Left colon (tissue), 2 donors: ENCODE measurements at regions not wholly inside any gene's neighbourhood (a gene's known extent, or its start where the extent isn't known, plus 50 kb on each side); places are given as distances from the start of the nearest gene placed in this dataset.

ENCODE experiments used
- ATAC-seq: fragments of 200-7000 bp; cut with Tn5 transposase; one replicate; pipeline ENCODE4 v1.9.1; 2020; ENCODE audit warnings: mild to moderate bottlenecking, moderate library complexity
- DNase-seq, 2 donors: peaks; one replicate each; pipeline ENCODE4 v3.0.0-alpha.2; 2020
- intact Hi-C, 2 donors: fragments of 100-400 bp; cut with DNase I in 1 of 2; cut with micrococcal nuclease in 1 of 2; formaldehyde crosslinking; loops; one replicate each; pipeline versions ENCODE4 v1.11.2 to v1.14.0; 2022; cut with DNase I, micrococcal nuclease
- donor health status: DM: no; HTN: no; CAD: no.
- donor health status: DM: yes; HTN: yes; CAD: no.

DNA sequence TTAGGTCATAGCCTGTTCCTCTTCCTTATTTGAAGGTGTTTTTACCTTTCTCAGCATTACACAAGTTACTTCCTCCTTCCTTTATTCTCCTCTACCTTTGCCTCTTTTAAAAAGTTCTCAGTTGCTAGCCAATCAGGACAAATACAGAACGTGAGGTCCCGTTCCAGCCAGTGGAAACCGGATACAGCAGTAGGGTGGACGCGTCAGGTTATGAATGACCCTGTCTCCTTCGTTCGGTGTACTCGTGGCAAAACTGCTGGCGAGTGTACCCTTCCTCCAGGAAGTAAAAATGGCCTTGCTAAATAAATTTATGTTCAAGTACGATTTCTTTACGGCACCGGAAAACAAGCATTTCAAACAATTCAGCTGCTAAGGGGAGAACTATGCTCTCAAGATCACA, 77.0 kb upstream of the MLN start:
- peak; percentile 51 to 71 for DNase-seq
- ATAC-seq = peak; percentile 20

DNA sequence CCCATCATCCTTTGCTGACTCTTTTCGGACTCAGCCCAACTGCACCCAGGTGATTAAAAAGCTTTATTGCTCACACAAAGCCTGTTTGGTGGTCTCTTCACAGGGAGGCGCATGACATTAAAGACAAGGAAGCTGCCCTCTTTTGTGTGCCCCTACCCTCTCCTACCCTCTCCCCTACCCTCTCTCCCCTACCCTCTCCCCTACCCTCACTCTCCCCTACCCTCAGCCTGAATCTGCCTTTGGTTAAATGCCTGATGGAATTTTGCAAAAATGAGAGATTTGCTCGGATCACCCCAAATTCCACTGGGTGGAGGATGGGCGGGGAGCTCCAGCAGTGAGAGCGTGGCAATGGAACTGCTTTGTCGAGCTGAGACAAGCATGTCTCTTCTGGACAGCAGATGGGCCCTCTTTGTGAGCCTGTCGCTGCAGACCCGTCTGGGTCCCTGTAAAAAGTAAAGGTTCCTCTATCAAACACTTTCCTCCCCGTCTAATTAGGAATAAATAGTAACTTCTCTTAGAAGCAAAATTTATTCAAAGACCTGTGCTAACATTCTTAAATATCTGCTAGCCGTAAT, 76.4 kb upstream of the MLN start:
- ATAC-seq (no peak), DNase-seq (no peak)
- intact Hi-C loops = no loop called here

More for the DNA sequence above, 77.0 kb upstream of the MLN start:
- intact Hi-C loops = no loop called here

DNA sequence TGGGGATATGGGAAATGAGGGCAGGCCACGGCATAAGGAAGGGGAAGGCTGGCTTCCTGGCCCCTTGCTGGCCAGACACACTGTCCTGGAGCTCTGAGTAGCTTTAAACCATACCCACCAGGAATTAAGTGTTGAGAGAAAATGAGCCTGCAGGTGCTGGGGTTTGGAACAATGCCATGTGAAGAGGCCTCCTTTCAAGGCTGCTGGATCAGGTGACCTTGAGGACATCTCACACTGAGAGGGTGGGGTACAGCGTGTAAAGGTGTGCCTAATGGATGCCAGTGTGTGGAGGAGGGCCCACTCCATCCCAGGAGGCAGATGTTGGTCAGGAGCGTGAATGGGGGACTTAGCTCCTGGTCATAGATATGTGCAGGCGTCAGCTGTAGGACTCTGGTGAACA, 74.8 kb upstream of the MLN start:
- intact Hi-C loops = no loop called here
- no peak for DNase-seq
- no peak for ATAC-seq

- no peak for DNase-seq
- intact Hi-C loops = no loop called here
- ATAC-seq = no peak
Measured at GRCh38 chr6:33877982-33878535, 74.3 kb upstream of the MLN start.

- intact Hi-C loops = no loop called here
- no peak for ATAC-seq
Measured at GRCh38 chr6:33875696-33876095, 71.9 kb upstream of the MLN start.

DNA sequence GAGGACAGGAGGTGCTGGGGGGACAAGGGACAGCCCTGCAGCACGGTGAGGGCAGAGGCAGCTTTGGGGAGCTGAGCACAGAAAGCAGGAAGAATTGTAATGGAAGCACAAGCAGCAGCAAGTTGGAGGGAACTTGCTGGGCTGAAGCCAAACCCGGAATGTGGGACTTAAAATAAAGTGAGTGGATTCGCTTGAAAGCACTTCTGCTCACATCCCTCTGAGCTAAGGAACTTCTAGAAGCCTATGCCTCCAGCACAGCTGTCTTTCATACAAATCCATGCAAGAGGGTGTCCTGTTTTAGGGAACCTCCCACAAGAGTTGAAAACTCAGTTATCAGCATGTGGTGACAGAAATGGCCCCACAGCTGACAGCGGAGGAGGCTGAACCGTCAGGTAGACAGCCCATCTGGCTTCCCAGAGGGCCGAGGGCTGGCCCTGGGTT, 71.4 kb upstream of the MLN start:
- intact Hi-C loops = no loop called here
- no peak for ATAC-seq
- no peak for DNase-seq

More at GRCh38 chr6:33875696-33876095, 71.9 kb upstream of the MLN start:
- DNase-seq = no peak

DNA sequence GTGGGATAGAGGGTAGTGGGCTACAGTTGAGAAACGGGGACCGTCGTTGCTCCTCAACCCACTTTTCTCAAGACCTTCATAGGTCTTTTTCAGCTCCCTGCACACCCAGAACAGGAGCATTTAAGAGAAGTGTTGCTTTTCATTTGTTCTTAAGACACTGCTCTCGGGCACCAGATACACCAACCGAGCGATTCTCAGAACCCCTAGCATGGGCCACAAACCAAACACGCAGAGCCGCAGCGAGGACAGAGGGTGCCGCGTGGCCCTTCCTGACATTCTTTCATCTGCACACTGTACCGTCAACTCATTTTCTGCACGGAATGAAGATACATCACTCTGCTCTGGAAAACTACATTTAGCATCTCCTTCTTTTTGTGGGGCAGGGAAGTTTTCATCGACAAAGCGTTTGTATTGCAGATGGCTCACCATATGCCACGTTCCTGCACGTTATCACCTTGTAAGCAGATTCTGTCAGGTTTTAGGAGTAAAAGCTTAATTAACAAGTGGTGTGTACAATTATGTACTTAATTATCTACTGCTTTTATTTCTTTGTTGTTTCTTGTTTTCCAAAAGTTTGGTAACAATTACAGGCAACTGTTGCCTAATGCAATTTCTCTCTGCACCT, 70.4 kb upstream of the MLN start:
- no peak for DNase-seq
- no peak for ATAC-seq
- intact Hi-C loops = no loop called here

GRCh38 chr6:33872761-33873160, 69.0 kb upstream of the MLN start:
- no peak for DNase-seq
- intact Hi-C loops = no loop called here
- ATAC-seq = no peak

GRCh38 chr6:33869826-33870423, 66.1 kb upstream of the MLN start:
- no peak for ATAC-seq
- DNase-seq = no peak
- intact Hi-C loops = no loop called here

DNA sequence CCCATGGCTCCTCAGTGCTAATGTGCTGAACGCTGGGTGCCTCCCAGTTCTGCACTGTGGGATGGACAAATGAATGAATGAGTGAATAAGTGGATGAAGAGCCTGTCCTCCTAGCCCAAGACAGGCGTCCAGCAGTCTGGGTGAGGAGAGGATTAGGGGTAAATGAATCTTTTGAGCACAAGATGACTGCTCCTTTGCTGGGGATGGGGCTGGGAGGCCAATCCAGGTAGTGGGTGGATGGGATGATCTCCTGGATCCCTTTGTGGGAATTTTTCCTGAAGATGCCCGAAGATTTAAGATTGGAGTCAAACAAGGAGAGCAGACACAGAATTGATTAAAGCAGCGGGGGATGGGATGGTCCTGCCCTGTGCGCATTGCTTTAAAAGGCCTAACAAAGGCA, 65.3 kb upstream of the MLN start:
- ATAC-seq (no peak), DNase-seq (no peak)
- intact Hi-C loops = no loop called here

DNA sequence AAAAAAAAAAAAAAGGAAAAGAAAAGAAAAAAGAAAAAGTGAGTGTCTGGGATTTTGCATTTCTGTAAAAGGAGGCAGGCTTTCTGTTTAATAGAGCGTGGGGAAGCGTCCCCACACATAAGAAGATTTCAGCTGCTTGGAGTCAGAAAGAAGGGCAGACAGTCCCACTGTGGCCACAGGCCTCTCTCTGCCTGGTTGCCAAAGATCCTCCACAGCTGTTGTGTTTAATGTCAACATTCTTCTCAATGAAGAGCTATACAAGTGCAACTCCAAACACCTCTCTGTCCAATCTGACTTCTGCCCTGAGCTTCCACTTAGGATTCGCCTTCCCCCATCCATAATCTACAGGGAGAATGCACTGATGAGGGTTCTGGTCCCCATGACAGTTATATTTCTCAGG, 64.3 kb upstream of the MLN start:
- intact Hi-C loops = no loop called here
- ATAC-seq (no peak), DNase-seq (no peak)

DNA sequence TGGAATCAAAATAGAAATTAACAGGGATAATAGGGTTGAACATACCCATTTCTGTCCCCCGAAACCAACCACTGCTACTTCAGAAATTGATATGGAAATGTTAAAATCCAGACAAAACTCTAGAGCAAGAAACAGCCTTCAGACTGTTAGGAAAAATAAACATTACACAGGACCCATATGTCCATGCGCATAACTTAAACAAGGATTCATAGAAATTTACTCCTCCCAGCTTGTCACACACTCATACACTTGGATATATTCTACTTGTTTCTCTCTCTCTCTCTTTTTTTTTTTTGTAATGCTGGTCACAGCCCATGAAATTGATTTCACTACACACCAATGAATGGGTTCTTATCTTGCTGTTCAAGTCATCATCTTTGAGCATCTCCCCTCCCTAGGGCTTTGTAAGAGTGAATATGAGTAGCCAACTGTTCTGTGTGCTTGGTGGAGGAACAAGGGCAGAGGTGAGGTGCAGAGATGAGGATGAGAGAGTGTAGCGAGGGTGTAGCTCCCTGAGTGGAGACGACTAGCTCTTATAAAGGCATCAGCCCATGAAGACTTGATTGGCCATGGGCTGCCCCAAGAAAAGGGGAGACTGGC, 61.8 kb upstream of the MLN start:
- intact Hi-C loops = no loop called here
- no peak for ATAC-seq
- DNase-seq = no peak

DNA sequence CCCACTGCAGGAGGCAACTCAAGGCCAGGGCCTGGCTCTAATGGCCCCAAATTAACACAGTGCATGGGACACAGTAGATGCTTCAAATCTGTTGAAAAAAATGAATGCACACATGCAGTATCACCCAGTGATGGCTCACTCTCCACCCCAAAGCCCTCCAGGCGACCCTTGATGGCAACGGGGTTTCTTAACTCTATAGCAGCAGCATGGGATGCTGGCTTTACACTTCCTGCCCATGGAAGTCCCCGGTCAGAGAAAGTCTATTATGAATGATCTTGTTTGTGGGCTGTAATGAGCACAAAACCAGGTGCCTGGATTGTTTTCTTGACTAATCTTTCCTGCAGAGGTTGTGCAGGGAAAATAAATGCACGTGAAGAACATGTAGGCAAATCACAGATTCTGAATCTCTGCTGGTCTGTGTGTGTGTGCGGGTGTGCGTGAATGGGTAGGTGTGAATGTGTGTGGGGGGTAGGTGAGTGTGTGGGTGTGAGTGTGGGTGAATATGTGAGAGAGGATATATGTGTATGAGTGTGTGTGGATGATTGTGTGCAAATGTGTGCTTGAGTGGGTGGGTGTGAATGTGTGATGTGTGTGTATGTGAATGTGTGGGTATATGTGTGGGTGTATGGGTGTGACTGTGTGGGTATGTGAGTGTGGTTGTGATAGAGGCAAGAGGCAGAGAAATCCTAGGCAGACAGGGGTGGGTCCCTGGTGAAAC, 60.1 kb upstream of the MLN start:
- intact Hi-C loops = no loop called here
- DNase-seq (no peak), ATAC-seq (no peak)

- ATAC-seq = no peak
- intact Hi-C loops = no loop called here
- DNase-seq = no peak
Measured at GRCh38 chr6:33863084-33863483, 59.3 kb upstream of the MLN start.

DNA sequence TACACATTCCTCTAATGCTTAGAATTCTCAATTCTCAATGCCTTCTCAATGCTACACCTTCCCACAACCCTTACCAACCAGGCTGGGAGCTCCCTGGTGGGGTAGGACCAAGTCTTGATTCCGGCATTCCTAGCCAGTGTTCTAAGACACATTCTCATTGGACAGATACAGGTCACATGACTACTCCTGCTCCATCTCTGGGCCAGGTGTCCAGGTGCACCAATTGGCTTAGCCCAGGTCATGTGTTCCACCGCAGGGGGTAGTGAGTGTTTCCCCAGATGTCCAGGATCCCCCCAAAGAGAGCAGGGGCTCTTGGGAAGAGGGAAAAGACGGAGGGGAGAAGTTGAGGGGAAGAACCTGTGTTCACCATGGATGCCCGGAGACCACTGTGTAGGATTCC, 58.7 kb upstream of the MLN start:
- ATAC-seq (no peak), DNase-seq (no peak)
- intact Hi-C loops = no loop called here

- DNase-seq (no peak), ATAC-seq (no peak)
- intact Hi-C loops = no loop called here
Measured at GRCh38 chr6:33861722-33862121, 57.9 kb upstream of the MLN start.

DNA sequence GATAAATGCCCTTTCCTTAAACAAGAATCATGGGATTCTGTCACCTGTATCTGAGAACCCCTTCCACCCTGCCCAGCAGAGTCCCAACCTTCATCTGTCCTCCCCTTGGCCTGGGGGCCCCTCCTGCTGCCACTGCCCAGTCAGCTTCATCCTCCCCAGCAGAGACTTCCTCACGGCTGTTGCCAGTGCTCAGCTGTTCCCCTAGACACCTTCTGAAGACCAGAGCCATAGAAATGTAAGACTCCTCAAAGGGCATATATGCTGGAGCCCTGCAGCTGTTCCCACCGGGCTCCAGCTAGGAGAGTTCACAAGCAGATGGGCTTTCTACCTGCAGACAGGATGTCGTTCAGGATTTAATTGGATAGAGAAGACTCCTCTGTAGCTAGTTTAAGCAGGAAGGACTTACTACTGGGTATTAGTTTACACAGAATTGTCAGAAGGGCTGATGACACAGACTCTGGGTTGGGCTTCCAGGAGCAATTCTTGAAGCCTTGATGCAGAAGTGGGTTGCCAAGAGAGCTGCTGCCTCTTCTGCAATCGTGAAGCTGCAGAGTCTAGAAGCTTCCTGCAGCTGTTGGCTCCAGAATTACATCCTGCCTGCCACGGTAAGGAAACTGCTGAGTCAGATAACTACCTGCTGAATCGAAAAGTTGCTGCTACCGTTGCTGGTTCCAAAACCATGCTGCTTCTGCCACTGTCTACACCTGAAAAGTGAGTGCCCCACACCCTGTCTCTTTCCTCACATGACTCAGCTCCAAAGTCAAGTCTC, 57.1 kb upstream of the MLN start:
- intact Hi-C loops = no loop called here

DNA sequence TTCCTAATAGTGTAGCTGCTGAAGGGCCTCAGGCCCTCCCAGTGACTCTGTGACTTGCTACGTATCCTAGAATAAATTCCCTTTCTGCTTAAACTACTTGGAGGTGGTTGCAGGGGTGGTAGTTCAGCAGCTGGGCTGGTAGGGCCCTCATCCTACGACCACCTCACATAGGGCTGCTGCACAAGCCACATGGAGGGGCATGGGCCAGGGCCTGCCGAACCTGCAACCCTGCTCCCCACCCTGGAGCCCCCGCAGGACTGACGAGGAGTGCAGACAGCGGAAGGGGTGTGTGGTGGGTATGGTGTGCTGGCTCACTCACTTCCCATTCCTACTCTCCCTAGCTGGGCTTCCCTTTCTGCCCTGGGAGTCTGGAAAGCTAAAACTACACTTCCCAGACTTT, 56.2 kb upstream of the MLN start:
- ATAC-seq (no peak), DNase-seq (no peak)
- intact Hi-C loops = no loop called here

More for the DNA sequence above, 57.1 kb upstream of the MLN start:
- DNase-seq = no peak
- peak; percentile 39 for ATAC-seq
